H9 (cell line): ENCODE measurements at regions not wholly inside any gene's neighbourhood (a gene's known extent, or its start where the extent isn't known, plus 50 kb on each side); places are given as distances from the start of the nearest gene placed in this dataset.

Source experiments
- DNase-seq: peaks from one replicate; pipeline ENCODE4 v3.0.0-alpha.2; 2017
- H2AFZ ChIP-seq: one replicate; pipeline ENCODE4 v1.6.1; 2013; ENCODE audit warnings: mild to moderate bottlenecking, low read length, control low read depth, moderate library complexity
- H2AK5ac ChIP-seq: 2 replicates; pipeline ENCODE4 v1.6.1; 2013; ENCODE audit warnings: low read length, control low read depth, mixed read lengths; ENCODE audit not compliant: insufficient read length
- H2BK120ac ChIP-seq: one replicate; pipeline ENCODE4 v1.6.1; 2013; ENCODE audit warnings: low read depth, mild to moderate bottlenecking, low read length, control low read depth, inconsistent platforms; ENCODE audit not compliant: poor library complexity, severe bottlenecking
- H2BK12ac ChIP-seq: 2 replicates; pipeline ENCODE4 v1.6.1; 2013; ENCODE audit warnings: low read length, control low read depth, mixed read lengths, low read depth; ENCODE audit not compliant: insufficient read length
- H2BK15ac ChIP-seq: 2 replicates; pipeline ENCODE4 v1.6.1; 2013; ENCODE audit warnings: low read depth, low read length, control low read depth
- H2BK20ac ChIP-seq: one replicate; pipeline ENCODE4 v1.6.1; 2013; ENCODE audit warnings: low read depth, mild to moderate bottlenecking, low read length, control low read depth, inconsistent platforms; ENCODE audit not compliant: poor library complexity, severe bottlenecking
- H2BK5ac ChIP-seq: 2 replicates; pipeline ENCODE4 v1.6.1; 2013; ENCODE audit warnings: low read length, control low read depth, mixed read lengths; ENCODE audit not compliant: insufficient read length
- H3K14ac ChIP-seq: 2 replicates; pipeline ENCODE4 v1.6.1; 2013; ENCODE audit warnings: low read length, control low read depth; ENCODE audit not compliant: insufficient read depth
- H3K18ac ChIP-seq: 2 replicates; pipeline ENCODE4 v1.6.1; 2013; ENCODE audit warnings: low read depth, mild to moderate bottlenecking, mixed read lengths, low read length, control low read depth; ENCODE audit not compliant: insufficient read length
- H3K23ac ChIP-seq: 2 replicates; pipeline ENCODE4 v1.6.1; 2013; ENCODE audit warnings: low read length, control low read depth, mixed read lengths, low read depth; ENCODE audit not compliant: insufficient read length
- H3K23me2 ChIP-seq: 2 replicates; pipeline ENCODE4 v1.6.1; 2013; ENCODE audit warnings: low read depth, mild to moderate bottlenecking, mixed read lengths, low read length, control low read depth; ENCODE audit not compliant: insufficient read length, poor library complexity, severe bottlenecking
- H3K27ac ChIP-seq: 2 replicates; pipeline ENCODE4 v1.5.1; 2013; ENCODE audit warnings: low read length, control low read depth, mixed read lengths, low read depth; ENCODE audit not compliant: insufficient read length
- H3K27me3 ChIP-seq: 2 replicates; pipeline ENCODE4 v1.6.1; 2013; ENCODE audit warnings: low read length, control low read depth, inconsistent platforms; ENCODE audit not compliant: insufficient read depth
- H3K4ac ChIP-seq: 2 replicates; pipeline ENCODE4 v1.6.1; 2013; ENCODE audit warnings: low read depth, mild to moderate bottlenecking, control low read depth, inconsistent platforms, low read length, moderate library complexity
- H3K4me1 ChIP-seq: 2 replicates; pipeline ENCODE4 v1.6.1; 2013; ENCODE audit warnings: low read length, control low read depth, inconsistent platforms; ENCODE audit not compliant: insufficient read depth
- H3K4me2 ChIP-seq: 2 replicates; pipeline ENCODE4 v1.6.1; 2013; ENCODE audit warnings: low read length, control low read depth, mixed read lengths; ENCODE audit not compliant: insufficient read length, insufficient read depth
- H3K56ac ChIP-seq: 2 replicates; pipeline ENCODE4 v1.6.1; 2013; ENCODE audit warnings: low read depth, mild to moderate bottlenecking, mixed read lengths, low read length, control low read depth; ENCODE audit not compliant: insufficient read length
- H3K79me1 ChIP-seq: 2 replicates; pipeline ENCODE4 v1.6.1; 2013; ENCODE audit warnings: low read depth, mild to moderate bottlenecking, moderate library complexity, low read length, control low read depth, inconsistent platforms; ENCODE audit not compliant: insufficient read depth, poor library complexity, severe bottlenecking
- H3K79me2 ChIP-seq: 2 replicates; pipeline ENCODE4 v1.6.1; 2013; ENCODE audit warnings: low read length, control low read depth, inconsistent platforms; ENCODE audit not compliant: insufficient read depth
- H3K9ac ChIP-seq: 2 replicates; pipeline ENCODE4 v1.6.1; 2013; ENCODE audit warnings: low read length, control low read depth, mixed read lengths; ENCODE audit not compliant: insufficient read length; ENCODE audit errors: extremely low read depth
- H3K9me3 ChIP-seq: one replicate; pipeline ENCODE4 v1.6.1; 2013; ENCODE audit warnings: low read depth, low read length, inconsistent platforms; ENCODE audit not compliant: control insufficient read depth
- H3T11ph ChIP-seq: one replicate; pipeline ENCODE4 v1.6.1; 2013; ENCODE audit warnings: mild to moderate bottlenecking, low read length, control low read depth, inconsistent platforms
- H4K20me1 ChIP-seq: one replicate; pipeline ENCODE4 v1.6.1; 2013; ENCODE audit not compliant: control insufficient read depth, insufficient read length, insufficient read depth
- H4K5ac ChIP-seq: 2 replicates; pipeline ENCODE4 v1.6.1; 2013; ENCODE audit warnings: low read depth, mild to moderate bottlenecking, mixed read lengths, low read length, control low read depth; ENCODE audit not compliant: insufficient read length
- H4K8ac ChIP-seq: replicated peaks from 2 replicates; pipeline ENCODE4 v1.6.1; 2013; ENCODE audit warnings: low read length, control low read depth, mixed read lengths, low read depth; ENCODE audit not compliant: insufficient read length
- H4K91ac ChIP-seq: 2 replicates; pipeline ENCODE4 v1.6.1; 2013; ENCODE audit warnings: low read depth, mild to moderate bottlenecking, moderate library complexity, mixed read lengths, low read length, control low read depth; ENCODE audit not compliant: insufficient read length
- H3K27ac Mint-ChIP-seq, 3 experiments: 2 replicates in 2 of 3; 3 replicates in 1 of 3; pipeline ENCODE4 v1.8.0; 2020 to 2021; ENCODE audit warnings: mixed read lengths in 3 of 3, mild to moderate bottlenecking in 1 of 3, moderate library complexity in 1 of 3
- H3K27me3 Mint-ChIP-seq: 2 replicates; pipeline ENCODE4 v1.8.0; 2021; ENCODE audit warnings: low read depth, mild to moderate bottlenecking, moderate library complexity, mixed read lengths
- H3K36me3 Mint-ChIP-seq, 3 experiments: 2 replicates in 2 of 3; 3 replicates in 1 of 3; pipeline ENCODE4 v1.8.0; 2020 to 2021; ENCODE audit warnings: low read depth in 3 of 3, mixed read lengths in 3 of 3; ENCODE audit not compliant: insufficient read depth in 1 of 3
- H3K4me1 Mint-ChIP-seq, 2 experiments: 2 replicates each; pipeline ENCODE4 v1.8.0; 2020; ENCODE audit warnings: mixed read lengths in 2 of 2
- H3K4me3 Mint-ChIP-seq, 2 experiments: 2 replicates in 1 of 2; 3 replicates in 1 of 2; pipeline ENCODE4 v1.8.0; 2020 to 2021; ENCODE audit warnings: mild to moderate bottlenecking in 2 of 2, mixed read lengths in 2 of 2, moderate library complexity in 1 of 2
- H3K9me3 Mint-ChIP-seq, 2 experiments: 2 replicates in 1 of 2; 3 replicates in 1 of 2; pipeline ENCODE4 v1.8.0; 2020; ENCODE audit warnings: mild to moderate bottlenecking in 2 of 2, mixed read lengths in 2 of 2, moderate library complexity in 1 of 2
- CTCF ChIP-seq: fragments of 200-600 bp; sonication (generic); conservative IDR thresholded peaks from 3 replicates; pipeline ENCODE4 v1.8.0; 2021; ENCODE audit warnings: antibody characterized with exemption, mild to moderate bottlenecking
- WGBS: extraction: QIAGEN DNeasy Blood & Tissue Kit; methylation state at CpG from one replicate; pipeline ENCODE4 v1.1.7; 2013; ENCODE audit warnings: missing lambda C conversion rate, low lambda C conversion rate, mixed read lengths; ENCODE audit not compliant: insufficient read length; ENCODE audit errors: extremely low coverage; 5-methylcytosine and 5-hydroxymethylcytosine counted together

DNA sequence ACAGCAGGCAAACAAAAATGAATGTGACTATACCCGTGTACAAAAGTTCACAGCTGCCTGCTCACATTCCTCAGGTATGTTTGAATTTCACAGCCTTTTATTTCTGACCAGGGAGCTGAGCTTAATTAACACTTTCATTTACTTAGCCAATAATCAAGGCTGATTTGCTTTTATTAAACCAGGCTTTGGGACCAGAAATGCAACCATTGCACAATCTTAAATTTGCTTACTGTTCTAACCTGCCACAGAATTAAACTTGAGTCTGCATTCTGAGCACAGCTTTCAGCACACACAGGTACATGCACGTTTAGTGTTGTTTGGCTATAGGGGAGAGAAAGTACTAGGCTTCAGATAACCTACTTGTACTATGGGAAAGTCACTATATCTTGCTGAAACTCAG is 372.4 kb upstream of the ATP5MC3 start:
- Mint-ChIP-seq H3K27ac (no peak overlapping the region), H3K4me1 (peaks cover 6 to 12% of the 10 kb centered on the region in 2 experiments), H3K27me3 (no peaks in the 10 kb centered on the region; the same call in 1 of the 2 replicates), H3K36me3 (no peaks in the 10 kb centered on the region; a peak in 1 of 7 replicates), H3K4me3 (no peak overlapping the region), H3K9me3 (no peaks in the 10 kb centered on the region)
- H3K27me3 ChIP-seq, result no peaks in the 10 kb centered on the region
- H2AK5ac ChIP-seq, result no peak overlapping the region
- H2BK5ac ChIP-seq, result no peak overlapping the region
- no peak overlapping the region for H3K9ac ChIP-seq
- no peak overlapping the region for H2BK15ac ChIP-seq
- no peak overlapping the region for H2AFZ ChIP-seq
- H4K91ac ChIP-seq, result no peak overlapping the region
- H3K23ac ChIP-seq, result no peak overlapping the region
- no peak for TF ChIP-seq CTCF
- no peak overlapping the region for H3K4ac ChIP-seq
- H3K56ac ChIP-seq, result no peak overlapping the region
- no peak overlapping the region for H3K14ac ChIP-seq
- no peak overlapping the region for H2BK120ac ChIP-seq
- H2BK20ac ChIP-seq, result no peak overlapping the region
- H3K23me2 ChIP-seq, result no peaks in the 10 kb centered on the region
- no CpG with 5 or more reads among the region's 2 CpGs for WGBS
- H3K9me3 ChIP-seq, result no peaks in the 10 kb centered on the region
- no peak overlapping the region for H4K8ac ChIP-seq
- H3K18ac ChIP-seq, result no peak overlapping the region
- no peak overlapping the region for H3T11ph ChIP-seq
- DNase-seq, result no peak
- no peaks in the 10 kb centered on the region for H3K79me1 ChIP-seq
- H3K4me1 ChIP-seq, result no peaks in the 10 kb centered on the region
- no peak overlapping the region for H2BK12ac ChIP-seq
- no peak overlapping the region for H4K5ac ChIP-seq
- no peaks in the 10 kb centered on the region for H4K20me1 ChIP-seq
- H3K79me2 ChIP-seq, result no peaks in the 10 kb centered on the region
- no peak overlapping the region for H3K4me2 ChIP-seq
- no peak overlapping the region for H3K27ac ChIP-seq
